ENCODE measurements at regions not wholly inside any gene's neighbourhood (a gene's known extent, or its start where the extent isn't known, plus 50 kb on each side); places are given as distances from the start of the nearest gene placed in this dataset.

- TF ChIP-seq POLR2A (IDR thresholded peaks at IDR 0.05) (no peak), EP300 (IDR thresholded peaks at IDR 0.05) (no peak)
These were observed 377.6 kb downstream of the RND3 start for GRCh38 chr2:150109912-150110311.
